K562 (cell line): ENCODE measurements at regions not wholly inside any gene's neighbourhood (a gene's known extent, or its start where the extent isn't known, plus 50 kb on each side); places are given as distances from the start of the nearest gene placed in this dataset.

Experiments
- NRF1 ChIP-seq, 2 experiments: fragments of 450-650 bp; IDR thresholded peaks in 1 of 2; conservative IDR thresholded peaks in 1 of 2; 2 replicates each; pipeline ENCODE4 v1.6.1; 2014; ENCODE audit warnings: mild to moderate bottlenecking in 2 of 2
- POLR2AphosphoS5 ChIP-seq: IDR thresholded peaks from 2 replicates; pipeline ENCODE4 v1.6.1; 2011; ENCODE audit warnings: mild to moderate bottlenecking, low read depth, low read length, moderate library complexity; ENCODE audit not compliant: control insufficient read depth, insufficient read depth

DNA sequence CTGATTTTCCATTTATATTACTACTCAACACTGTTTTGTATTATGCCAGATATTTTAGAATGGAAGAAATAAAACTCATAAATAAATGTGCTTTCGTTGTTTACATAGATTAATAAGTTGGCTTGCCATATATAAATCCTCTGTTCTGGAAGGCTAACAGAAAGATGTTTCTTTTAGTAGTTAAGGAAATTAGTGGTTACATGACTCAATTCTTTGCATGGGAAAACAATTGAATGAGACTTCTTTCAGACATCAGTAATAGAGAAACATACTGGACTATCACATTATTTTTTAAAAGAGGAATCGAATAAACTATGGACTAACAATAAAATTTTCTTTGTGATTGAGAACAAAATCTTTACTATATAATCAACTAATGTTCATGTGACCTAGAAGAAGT is 336.5 kb downstream of the KCNS3 start:
- TF ChIP-seq POLR2AphosphoS5 (no peak), NRF1 (conservative IDR thresholded peaks at IDR 0.05 in 1 of 2, IDR thresholded peaks at IDR 0.05 in 1 of 2) (no peak)
